K562 (cell line): ENCODE measurements at regions not wholly inside any gene's neighbourhood (a gene's known extent, or its start where the extent isn't known, plus 50 kb on each side); places are given as distances from the start of the nearest gene placed in this dataset.

Experiments used
- NR2F6 ChIP-seq: fragments of 450-650 bp; formaldehyde crosslinking; IDR thresholded peaks from 2 replicates; pipeline ENCODE4 v1.4.0; 2020; ENCODE audit warnings: mild to moderate bottlenecking
- POLR3A ChIP-seq: IDR thresholded peaks from 2 replicates; pipeline ENCODE4 v1.6.1; 2011; ENCODE audit warnings: borderline replicate concordance, mild to moderate bottlenecking, moderate library complexity; ENCODE audit not compliant: insufficient read length, insufficient read depth; ENCODE audit errors: extremely low read depth
- SMARCA4 ChIP-seq: fragments of 450-650 bp; IDR thresholded peaks from 2 replicates; pipeline ENCODE4 v1.6.1; 2016
- SMARCC2 ChIP-seq: fragments of 450-650 bp; IDR thresholded peaks from 2 replicates; pipeline ENCODE4 v1.6.1; 2017; ENCODE audit warnings: antibody characterized with exemption, moderate library complexity, mild to moderate bottlenecking, low read depth
- SP2 ChIP-seq: IDR thresholded peaks from 2 replicates; pipeline ENCODE4 v1.6.1; 2011; ENCODE audit warnings: mild to moderate bottlenecking, low read depth, low read length, moderate library complexity; ENCODE audit not compliant: poor library complexity, severe bottlenecking; ENCODE audit errors: extremely low read depth
- TEAD1 ChIP-seq, 2 experiments: fragments of 450-650 bp in 1 of 2; sonication (generic) in 1 of 2; formaldehyde crosslinking; IDR thresholded peaks; 2 replicates each; pipeline versions ENCODE4 v1.4.0 to v1.8.0; 2020 to 2022; ENCODE audit warnings: mild to moderate bottlenecking in 2 of 2, missing genetic modification reagents in 1 of 2
- ZNF354B ChIP-seq: fragments of 250-450 bp; sonication (Bioruptor Pico); IDR thresholded peaks from 2 replicates; pipeline ENCODE4 v1.4.0; 2020
- ZNF766 ChIP-seq: fragments of 200-800 bp; sonication (Bioruptor generic); conservative IDR thresholded peaks from 2 replicates; pipeline ENCODE4 v1.6.1; 2016; ENCODE audit warnings: missing genetic modification characterization, missing compliant biosample characterization
- TF ChIP-seq, protein P1 (sequence below), 2 experiments: IDR thresholded peaks; 2 replicates each; pipeline ENCODE4 v1.6.1; 2012; ENCODE audit warnings: improper control_type of control experiment in 2 of 2, low read depth in 2 of 2, low read length in 2 of 2, borderline replicate concordance in 1 of 2
- TF ChIP-seq, protein P2 (sequence below): fragments of 450-650 bp; IDR thresholded peaks from 2 replicates; pipeline ENCODE4 v1.6.1; 2016; ENCODE audit warnings: mild to moderate bottlenecking
- TF ChIP-seq, protein P3 (sequence below): fragments of 450-650 bp; IDR thresholded peaks from 2 replicates; pipeline ENCODE4 v1.7.0; 2016; ENCODE audit warnings: borderline replicate concordance

DNA sequence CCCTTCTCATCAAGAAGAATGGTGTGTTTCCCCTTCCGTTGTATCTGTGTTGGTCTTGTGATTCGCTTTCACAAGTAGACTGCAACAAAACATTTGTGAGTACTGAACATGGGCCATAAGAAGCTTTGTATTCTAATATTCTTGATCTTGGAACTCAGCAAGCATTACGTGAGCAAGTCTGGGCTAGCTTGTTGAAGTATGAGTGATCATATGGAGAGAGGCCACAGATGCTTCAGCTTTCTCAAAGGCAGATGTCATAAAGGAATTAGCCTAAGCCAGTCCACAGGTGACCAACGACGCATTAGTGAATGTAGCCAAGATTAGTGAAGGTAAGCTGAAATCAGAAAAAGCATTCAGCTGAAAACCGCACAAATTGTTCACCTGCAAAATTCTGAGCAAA, 609.6 kb upstream of the NEGR1 start (continued):
- TF ChIP-seq, protein P1, sequence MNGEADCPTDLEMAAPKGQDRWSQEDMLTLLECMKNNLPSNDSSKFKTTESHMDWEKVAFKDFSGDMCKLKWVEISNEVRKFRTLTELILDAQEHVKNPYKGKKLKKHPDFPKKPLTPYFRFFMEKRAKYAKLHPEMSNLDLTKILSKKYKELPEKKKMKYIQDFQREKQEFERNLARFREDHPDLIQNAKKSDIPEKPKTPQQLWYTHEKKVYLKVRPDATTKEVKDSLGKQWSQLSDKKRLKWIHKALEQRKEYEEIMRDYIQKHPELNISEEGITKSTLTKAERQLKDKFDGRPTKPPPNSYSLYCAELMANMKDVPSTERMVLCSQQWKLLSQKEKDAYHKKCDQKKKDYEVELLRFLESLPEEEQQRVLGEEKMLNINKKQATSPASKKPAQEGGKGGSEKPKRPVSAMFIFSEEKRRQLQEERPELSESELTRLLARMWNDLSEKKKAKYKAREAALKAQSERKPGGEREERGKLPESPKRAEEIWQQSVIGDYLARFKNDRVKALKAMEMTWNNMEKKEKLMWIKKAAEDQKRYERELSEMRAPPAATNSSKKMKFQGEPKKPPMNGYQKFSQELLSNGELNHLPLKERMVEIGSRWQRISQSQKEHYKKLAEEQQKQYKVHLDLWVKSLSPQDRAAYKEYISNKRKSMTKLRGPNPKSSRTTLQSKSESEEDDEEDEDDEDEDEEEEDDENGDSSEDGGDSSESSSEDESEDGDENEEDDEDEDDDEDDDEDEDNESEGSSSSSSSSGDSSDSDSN (IDR thresholded peaks at IDR 0.05; ENCODE audit: borderline replicate concordance in 1 of 2, low read depth in 2 of 2, low read length in 2 of 2) = no peak
- TF ChIP-seq SMARCA4 (no peak), TEAD1 (CRISPR knock-in tag; IDR thresholded peaks at IDR 0.05) (no peak), POLR3A (no peak), SMARCC2 (no peak), SP2 (no peak), NR2F6 (CRISPR knock-in tag) (no peak), ZNF354B (CRISPR knock-in tag) (no peak), ZNF766 (CRISPR knock-in tag) (no peak)
- TF ChIP-seq, protein P2, sequence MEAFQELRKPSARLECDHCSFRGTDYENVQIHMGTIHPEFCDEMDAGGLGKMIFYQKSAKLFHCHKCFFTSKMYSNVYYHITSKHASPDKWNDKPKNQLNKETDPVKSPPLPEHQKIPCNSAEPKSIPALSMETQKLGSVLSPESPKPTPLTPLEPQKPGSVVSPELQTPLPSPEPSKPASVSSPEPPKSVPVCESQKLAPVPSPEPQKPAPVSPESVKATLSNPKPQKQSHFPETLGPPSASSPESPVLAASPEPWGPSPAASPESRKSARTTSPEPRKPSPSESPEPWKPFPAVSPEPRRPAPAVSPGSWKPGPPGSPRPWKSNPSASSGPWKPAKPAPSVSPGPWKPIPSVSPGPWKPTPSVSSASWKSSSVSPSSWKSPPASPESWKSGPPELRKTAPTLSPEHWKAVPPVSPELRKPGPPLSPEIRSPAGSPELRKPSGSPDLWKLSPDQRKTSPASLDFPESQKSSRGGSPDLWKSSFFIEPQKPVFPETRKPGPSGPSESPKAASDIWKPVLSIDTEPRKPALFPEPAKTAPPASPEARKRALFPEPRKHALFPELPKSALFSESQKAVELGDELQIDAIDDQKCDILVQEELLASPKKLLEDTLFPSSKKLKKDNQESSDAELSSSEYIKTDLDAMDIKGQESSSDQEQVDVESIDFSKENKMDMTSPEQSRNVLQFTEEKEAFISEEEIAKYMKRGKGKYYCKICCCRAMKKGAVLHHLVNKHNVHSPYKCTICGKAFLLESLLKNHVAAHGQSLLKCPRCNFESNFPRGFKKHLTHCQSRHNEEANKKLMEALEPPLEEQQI = no peak
- TF ChIP-seq, protein P3, sequence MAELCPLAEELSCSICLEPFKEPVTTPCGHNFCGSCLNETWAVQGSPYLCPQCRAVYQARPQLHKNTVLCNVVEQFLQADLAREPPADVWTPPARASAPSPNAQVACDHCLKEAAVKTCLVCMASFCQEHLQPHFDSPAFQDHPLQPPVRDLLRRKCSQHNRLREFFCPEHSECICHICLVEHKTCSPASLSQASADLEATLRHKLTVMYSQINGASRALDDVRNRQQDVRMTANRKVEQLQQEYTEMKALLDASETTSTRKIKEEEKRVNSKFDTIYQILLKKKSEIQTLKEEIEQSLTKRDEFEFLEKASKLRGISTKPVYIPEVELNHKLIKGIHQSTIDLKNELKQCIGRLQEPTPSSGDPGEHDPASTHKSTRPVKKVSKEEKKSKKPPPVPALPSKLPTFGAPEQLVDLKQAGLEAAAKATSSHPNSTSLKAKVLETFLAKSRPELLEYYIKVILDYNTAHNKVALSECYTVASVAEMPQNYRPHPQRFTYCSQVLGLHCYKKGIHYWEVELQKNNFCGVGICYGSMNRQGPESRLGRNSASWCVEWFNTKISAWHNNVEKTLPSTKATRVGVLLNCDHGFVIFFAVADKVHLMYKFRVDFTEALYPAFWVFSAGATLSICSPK = no peak
